GM12878 (cell line): ENCODE measurements at regions not wholly inside any gene's neighbourhood (a gene's known extent, or its start where the extent isn't known, plus 50 kb on each side); places are given as distances from the start of the nearest gene placed in this dataset.

Experiments used
- JUNB ChIP-seq: IDR thresholded peaks from 2 replicates; pipeline ENCODE4 v1.6.1; 2016; ENCODE audit warnings: antibody characterized with exemption, mild to moderate bottlenecking
- MYC ChIP-seq: IDR thresholded peaks from 2 replicates; pipeline ENCODE4 v1.6.1; 2011; ENCODE audit warnings: mild to moderate bottlenecking, low read length, moderate library complexity, inconsistent platforms; ENCODE audit not compliant: insufficient read depth, insufficient replicate concordance, insufficient read length, severe bottlenecking
- NFYA ChIP-seq: IDR thresholded peaks from 2 replicates; pipeline ENCODE4 v1.6.1; 2011; ENCODE audit warnings: low read depth, mild to moderate bottlenecking, low read length, improper control_type of control experiment, borderline replicate concordance
- POLR2A ChIP-seq: IDR thresholded peaks from 2 replicates; pipeline ENCODE4 v1.6.1; 2011; ENCODE audit warnings: low read depth, mild to moderate bottlenecking, low read length
- STAT3 ChIP-seq: IDR thresholded peaks from 2 replicates; pipeline ENCODE4 v1.6.1; 2011; ENCODE audit warnings: low read depth, low read length, improper control_type of control experiment
- TCF7 ChIP-seq: IDR thresholded peaks from 2 replicates; pipeline ENCODE4 v1.6.1; 2014; ENCODE audit warnings: antibody characterized with exemption, borderline replicate concordance
- YY1 ChIP-seq: IDR thresholded peaks from 2 replicates; pipeline ENCODE4 v1.6.1; 2011; ENCODE audit warnings: low read depth, mild to moderate bottlenecking, low read length
- ZBTB40 ChIP-seq: fragments of 450-650 bp; IDR thresholded peaks from 2 replicates; pipeline ENCODE4 v1.6.1; 2016; ENCODE audit warnings: mild to moderate bottlenecking, moderate library complexity, borderline replicate concordance
- TF ChIP-seq, protein P1 (sequence below), 3 experiments: IDR thresholded peaks in 2 of 3; conservative IDR thresholded peaks in 1 of 3; 2 replicates each; pipeline ENCODE4 v1.5.1; 2011; ENCODE audit warnings: low read depth in 3 of 3, low read length in 3 of 3, mild to moderate bottlenecking in 3 of 3, control low read depth in 2 of 3, moderate library complexity in 2 of 3, inconsistent platforms in 1 of 3, mixed read lengths in 1 of 3; ENCODE audit not compliant: control insufficient read depth in 2 of 3, insufficient read depth in 1 of 3; ENCODE audit errors: extremely low read depth in 1 of 3
- TF ChIP-seq, protein P2 (sequence below): fragments of 450-650 bp; formaldehyde crosslinking; IDR thresholded peaks from 2 replicates; pipeline ENCODE4 v1.5.0; 2022; ENCODE audit warnings: mild to moderate bottlenecking, missing genetic modification characterization

DNA sequence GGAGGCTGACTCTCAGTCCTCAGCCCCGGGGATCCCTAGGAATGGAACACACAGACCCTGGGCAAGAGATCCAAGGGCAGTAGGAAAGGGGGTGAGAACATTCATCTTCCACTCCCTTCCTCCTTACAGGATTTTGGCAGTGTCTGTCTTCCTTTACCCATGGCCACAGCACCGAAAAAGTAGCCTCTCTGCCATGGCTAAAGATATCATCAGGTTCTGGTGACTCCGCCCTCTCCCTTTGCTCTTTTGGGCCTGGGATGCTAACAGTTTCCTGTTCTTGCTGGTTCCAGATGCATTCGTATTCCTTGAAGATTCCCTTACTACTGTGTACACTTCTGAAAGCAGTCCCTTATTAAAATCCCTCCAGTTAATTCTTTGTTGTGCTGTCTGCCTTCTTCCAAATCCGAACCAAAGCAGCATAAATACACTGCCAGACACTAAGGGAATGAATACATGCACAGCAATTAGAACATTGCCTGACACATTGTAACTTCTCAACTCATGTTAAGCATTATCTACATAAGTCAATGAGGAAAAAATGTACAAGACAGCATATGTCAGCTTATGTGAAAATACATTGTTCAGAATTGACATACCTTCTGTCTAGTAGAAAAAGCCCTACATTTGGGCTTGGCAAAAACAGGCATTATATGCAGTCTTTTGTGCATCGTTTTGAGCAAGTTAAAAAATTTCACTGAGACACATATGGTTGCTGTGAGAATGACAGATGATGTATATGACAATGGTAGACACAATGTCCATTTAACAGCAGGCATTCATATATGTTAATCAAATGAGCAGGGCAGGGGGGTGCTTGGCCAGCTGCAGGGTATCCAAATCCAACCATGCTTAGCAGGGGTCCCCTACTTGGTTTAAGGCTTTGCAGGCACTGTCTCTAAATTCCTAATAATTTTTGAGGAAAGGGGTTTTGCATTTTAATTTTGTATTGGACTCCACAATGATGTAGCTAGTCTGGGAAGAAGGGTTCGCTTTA, 58.8 kb upstream of the RAI14 start:
- no peak for TF ChIP-seq NFYA
- TF ChIP-seq MYC: no peak
- TF ChIP-seq, protein P1, sequence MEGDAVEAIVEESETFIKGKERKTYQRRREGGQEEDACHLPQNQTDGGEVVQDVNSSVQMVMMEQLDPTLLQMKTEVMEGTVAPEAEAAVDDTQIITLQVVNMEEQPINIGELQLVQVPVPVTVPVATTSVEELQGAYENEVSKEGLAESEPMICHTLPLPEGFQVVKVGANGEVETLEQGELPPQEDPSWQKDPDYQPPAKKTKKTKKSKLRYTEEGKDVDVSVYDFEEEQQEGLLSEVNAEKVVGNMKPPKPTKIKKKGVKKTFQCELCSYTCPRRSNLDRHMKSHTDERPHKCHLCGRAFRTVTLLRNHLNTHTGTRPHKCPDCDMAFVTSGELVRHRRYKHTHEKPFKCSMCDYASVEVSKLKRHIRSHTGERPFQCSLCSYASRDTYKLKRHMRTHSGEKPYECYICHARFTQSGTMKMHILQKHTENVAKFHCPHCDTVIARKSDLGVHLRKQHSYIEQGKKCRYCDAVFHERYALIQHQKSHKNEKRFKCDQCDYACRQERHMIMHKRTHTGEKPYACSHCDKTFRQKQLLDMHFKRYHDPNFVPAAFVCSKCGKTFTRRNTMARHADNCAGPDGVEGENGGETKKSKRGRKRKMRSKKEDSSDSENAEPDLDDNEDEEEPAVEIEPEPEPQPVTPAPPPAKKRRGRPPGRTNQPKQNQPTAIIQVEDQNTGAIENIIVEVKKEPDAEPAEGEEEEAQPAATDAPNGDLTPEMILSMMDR (IDR thresholded peaks at IDR 0.05 in 2 of 3, conservative IDR thresholded peaks at IDR 0.05 in 1 of 3; ENCODE audit: control insufficient read depth in 2 of 3, extremely low read depth in 1 of 3, insufficient read depth in 1 of 3, low read depth in 3 of 3, low read length in 3 of 3): no peak
- TF ChIP-seq YY1: no peak
- no peak for TF ChIP-seq JUNB
- no peak for TF ChIP-seq STAT3
- no peak for TF ChIP-seq TCF7
- TF ChIP-seq ZBTB40: no peak
- TF ChIP-seq POLR2A: no peak
- TF ChIP-seq, protein P2, sequence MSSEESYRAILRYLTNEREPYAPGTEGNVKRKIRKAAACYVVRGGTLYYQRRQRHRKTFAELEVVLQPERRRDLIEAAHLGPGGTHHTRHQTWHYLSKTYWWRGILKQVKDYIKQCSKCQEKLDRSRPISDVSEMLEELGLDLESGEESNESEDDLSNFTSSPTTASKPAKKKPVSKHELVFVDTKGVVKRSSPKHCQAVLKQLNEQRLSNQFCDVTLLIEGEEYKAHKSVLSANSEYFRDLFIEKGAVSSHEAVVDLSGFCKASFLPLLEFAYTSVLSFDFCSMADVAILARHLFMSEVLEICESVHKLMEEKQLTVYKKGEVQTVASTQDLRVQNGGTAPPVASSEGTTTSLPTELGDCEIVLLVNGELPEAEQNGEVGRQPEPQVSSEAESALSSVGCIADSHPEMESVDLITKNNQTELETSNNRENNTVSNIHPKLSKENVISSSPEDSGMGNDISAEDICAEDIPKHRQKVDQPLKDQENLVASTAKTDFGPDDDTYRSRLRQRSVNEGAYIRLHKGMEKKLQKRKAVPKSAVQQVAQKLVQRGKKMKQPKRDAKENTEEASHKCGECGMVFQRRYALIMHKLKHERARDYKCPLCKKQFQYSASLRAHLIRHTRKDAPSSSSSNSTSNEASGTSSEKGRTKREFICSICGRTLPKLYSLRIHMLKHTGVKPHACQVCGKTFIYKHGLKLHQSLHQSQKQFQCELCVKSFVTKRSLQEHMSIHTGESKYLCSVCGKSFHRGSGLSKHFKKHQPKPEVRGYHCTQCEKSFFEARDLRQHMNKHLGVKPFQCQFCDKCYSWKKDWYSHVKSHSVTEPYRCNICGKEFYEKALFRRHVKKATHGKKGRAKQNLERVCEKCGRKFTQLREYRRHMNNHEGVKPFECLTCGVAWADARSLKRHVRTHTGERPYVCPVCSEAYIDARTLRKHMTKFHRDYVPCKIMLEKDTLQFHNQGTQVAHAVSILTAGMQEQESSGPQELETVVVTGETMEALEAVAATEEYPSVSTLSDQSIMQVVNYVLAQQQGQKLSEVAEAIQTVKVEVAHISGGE (CRISPR knock-in tag): no peak
